SK-N-MC (cell line): ENCODE measurements at regions not wholly inside any gene's neighbourhood (a gene's known extent, or its start where the extent isn't known, plus 50 kb on each side); places are given as distances from the start of the nearest gene placed in this dataset.

Experiments used
- EZH2 ChIP-seq: fragments of 200-600 bp; sonication (generic); IDR thresholded peaks from one replicate; pipeline ENCODE4 v1.6.1; 2017; ENCODE audit warnings: antibody characterized with exemption
- POLR2AphosphoS5 ChIP-seq: IDR thresholded peaks from 2 replicates; pipeline ENCODE4 v1.6.1; 2012; ENCODE audit warnings: mild to moderate bottlenecking, low read depth, low read length, borderline replicate concordance

DNA sequence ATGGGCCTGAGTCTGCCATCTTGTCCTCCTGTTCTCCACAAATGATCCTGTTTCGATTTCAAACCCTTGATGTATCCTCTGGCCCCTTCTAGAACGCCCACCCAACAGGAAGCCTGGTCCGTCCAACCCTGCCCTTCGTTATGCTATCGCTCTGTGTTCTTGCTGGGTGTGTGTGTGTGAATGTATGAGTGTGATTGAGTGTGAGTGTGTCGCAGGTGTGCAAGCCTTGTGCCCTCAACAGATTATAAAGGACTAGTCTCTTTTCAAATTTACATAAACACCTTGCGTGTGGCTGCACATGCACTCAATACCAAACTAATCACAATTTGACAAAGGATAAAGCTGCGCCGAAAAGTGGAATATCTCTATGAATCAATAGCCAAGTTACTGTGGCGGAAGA lies 149.5 kb upstream of the SALL3 start:
- TF ChIP-seq EZH2 (no peak), POLR2AphosphoS5 (no peak)
